ACHN (cell line): ENCODE measurements at regions not wholly inside any gene's neighbourhood (a gene's known extent, or its start where the extent isn't known, plus 50 kb on each side); places are given as distances from the start of the nearest gene placed in this dataset.

Source experiments
- DNase-seq: peaks from one replicate; pipeline ENCODE4 v3.0.0-alpha.2; 2015
- in situ Hi-C: cut with HindIII; loops from 2 replicates; pipeline ENCODE4 v1.10.0; 2017; ENCODE audit warnings: low sequenced_read_pairs, low pct_ligation_motif_present, low pct_unique_long_range_greater_than_20kb

DNA sequence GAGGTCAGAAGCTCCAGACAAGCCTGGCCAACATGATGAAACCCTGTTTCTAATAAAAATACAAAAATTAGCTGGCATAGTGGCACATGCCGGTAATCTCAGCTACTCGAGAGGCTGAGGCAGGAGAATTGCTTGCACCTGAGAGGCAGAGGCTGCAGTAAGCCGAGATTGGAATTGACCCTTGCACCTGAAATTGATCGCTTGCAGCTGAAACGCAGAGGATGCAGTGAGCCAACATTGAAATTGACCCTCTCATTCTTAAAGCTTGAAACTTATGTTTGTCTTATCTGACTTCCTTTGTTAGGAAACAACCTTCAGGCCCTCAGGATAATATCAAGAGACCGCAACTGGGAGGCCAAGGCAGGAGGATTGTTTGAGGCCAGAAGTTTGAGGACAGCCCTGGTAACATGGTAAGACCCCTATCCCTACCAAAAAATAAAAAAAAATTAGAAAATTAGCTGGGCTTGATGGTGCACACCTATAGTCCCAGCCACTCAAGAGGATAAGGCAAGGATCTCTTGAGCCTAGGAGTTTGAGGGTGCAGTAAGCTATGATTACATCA is 376.6 kb upstream of the XYLT1 start:
- in situ Hi-C loops = no loop called here
- DNase-seq = no peak

DNA sequence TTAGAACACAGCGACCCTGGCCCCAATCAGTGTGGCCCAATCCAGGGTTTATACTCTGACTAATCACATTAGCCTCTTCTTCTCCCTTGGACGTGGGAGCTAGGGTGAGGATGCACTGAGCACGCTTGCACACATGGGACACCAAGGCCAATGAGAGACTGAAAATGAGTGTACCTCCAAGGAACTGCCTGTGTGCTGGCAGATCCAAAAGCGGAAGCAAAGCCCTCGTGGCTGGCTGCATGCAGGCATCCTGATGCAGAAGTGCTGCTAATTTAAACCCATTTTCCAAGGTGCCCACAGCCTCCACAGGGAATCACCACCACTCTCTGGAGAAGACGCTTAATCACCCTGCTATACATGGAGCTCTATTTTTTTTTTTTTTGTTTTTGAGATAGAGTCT is 375.3 kb upstream of the XYLT1 start:
- in situ Hi-C loops = no loop called here

DNA sequence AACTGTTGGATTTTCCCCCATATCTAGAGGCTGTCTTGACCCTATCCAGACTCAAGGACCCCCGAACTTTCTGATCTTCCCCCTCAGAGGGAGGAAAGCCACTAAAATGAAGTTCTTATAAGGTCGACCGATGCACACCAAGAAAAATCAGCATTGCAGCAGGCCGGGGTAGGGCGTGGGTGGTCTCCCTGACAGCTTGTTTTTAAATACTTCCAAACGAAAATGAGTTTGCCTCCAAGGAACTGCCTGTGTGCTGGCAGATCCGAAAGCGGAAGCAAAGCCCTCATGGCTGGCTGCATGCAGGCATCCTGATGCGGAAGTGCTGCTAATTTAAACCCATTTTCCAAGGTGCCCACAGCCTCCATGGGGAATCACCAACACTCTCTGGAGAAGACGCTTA is 374.3 kb upstream of the XYLT1 start:
- in situ Hi-C loops = no loop called here
- no peak for DNase-seq

More for the DNA sequence above, 375.3 kb upstream of the XYLT1 start:
- DNase-seq = no peak

DNA sequence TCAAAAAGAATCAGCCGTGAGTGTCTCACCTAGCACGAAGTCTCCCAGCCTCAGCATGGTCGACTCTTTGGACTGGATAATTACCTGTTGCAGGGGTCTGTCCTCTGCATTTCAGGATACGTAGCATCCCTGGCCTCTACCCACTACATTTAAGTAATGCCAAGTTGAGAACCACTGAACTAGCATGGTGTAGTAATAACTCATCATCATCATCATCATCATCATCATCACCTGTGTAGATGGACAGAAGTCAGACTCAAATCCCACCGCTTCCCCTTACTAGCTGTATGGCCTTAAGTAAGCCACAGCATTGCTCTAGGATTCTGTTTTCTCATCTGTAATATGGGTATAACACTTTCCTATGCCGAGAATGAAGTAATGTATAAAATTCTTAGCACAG is 373.1 kb upstream of the XYLT1 start:
- DNase-seq = no peak
- in situ Hi-C loops = no loop called here

DNA sequence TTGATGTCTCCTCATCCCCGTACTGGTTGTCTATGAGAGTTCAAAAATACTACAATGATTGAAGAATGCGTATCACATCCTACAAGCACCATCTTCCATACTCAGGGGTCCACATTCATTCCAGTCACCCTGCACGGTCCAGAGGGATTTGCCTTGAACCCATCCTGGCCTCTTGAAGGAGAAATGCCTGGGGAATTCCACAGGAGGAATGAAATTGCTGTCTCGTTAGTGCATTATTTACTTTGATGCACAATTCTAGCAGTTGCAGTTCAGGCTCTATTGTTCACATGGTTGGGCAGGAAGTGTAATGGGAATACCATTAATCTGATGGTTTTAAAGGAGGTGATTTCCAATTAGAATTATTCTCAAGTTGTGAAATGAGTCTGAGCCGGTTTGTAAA is 369.1 kb upstream of the XYLT1 start:
- in situ Hi-C loops = no loop called here

DNA sequence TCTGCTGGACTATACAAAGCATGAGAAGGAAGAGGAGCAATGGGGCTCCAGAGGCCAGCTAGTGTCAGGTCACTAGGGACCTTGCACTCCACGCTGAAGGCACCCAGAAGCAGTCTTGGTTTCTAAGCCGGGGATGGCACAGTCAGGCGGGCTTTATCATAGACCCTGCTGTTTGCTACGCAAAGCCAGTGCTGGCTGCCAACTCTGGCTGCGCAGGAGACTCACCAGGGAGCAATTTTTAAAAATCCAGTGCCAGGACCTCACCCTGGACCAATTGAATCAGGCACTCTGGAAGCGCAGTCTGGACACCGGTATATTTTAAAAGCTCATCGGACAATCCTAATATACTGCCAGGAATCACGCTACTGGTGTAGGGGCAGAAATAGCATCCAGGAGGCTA is 368.5 kb upstream of the XYLT1 start:
- DNase-seq = no peak
- in situ Hi-C loops = no loop called here

More for the DNA sequence above, 369.1 kb upstream of the XYLT1 start:
- no peak for DNase-seq

DNA sequence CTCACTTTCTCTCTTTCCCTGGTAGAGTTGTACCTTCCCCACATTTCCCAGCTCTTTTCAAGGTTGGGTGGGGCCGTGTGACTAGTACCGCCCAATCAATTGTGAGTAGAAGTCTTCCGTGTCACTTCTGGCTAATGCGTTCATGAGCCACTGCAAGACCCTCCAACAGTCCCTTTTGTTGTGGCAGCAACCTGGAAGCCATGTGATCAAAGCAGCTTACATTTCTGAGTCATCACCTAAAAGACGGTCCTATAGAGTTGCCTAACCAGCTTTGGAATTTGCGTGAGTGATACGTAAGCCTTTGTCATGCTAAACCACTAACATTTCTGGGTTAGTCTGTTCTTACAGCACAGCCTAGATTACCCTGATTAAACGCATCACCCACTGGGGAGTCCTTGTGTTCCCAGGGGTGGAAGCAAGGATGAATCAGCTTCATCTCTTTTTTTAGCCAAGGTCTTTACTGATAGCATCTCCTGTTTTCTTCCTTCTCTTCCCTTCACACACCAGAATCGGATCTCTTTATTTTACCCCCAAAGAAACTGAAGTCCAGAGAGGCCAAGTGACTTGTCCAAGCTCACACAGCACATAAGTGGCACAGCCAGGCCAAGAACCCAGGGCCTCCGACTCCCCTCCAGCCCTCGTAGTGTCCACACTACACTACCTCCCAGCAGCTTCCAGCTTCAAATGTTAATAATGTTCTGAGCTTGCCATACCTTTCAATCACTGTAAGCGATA is 366.3 kb upstream of the XYLT1 start:
- no peak for DNase-seq
- in situ Hi-C loops = no loop called here

DNA sequence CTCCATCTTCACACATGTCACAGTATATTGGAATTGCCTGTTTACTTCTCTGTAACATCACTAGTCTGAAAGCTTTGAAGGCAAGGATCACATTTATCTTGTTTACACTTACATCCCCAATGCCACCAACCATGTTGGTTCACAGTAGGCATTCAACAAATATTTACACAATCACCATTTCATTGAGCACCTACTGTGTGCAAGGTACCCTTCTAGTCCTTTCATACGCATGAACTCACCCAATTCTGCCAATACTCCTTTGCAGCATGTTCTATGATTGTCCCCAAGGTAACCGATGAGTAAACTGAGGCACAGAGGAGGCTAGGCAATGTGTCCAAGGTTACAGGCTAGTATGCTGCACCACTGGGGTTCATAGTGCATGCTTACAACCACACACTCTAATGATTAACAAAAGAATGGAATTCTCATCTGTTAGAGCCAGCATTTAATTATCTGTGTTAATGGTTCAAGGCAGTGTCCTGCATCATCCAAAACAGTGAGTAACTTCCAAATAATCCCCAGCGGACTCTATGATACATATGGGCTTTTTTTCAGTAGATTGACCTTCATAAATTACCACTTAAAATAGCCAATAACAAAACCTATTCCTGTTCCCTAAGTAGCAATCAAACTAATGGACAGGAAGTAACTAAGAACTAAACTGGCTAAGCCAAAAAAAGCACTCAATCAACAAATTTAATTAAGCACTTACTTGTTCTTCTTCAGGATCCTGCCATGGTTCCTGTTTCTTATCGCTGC is 364.5 kb upstream of the XYLT1 start:
- in situ Hi-C loops = no loop called here
- no peak for DNase-seq

DNA sequence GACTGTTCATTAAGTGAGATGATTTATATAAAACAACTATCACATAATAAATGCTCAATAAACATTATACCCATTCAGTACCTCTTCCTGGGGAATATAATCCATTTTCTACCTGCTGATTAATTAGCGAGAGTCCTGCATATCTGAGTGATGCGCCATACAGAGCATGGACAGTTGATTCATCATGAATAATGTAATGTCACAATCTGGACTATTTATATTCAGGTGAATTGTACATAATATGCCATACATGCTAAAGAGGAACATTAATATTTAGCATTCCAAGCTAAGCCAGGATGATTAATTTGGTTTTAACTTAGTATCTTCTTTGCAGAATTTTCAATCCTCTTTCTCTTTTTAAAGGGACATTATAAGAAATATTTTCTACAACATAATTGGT is 362.0 kb upstream of the XYLT1 start:
- in situ Hi-C loops = no loop called here
- no peak for DNase-seq

DNA sequence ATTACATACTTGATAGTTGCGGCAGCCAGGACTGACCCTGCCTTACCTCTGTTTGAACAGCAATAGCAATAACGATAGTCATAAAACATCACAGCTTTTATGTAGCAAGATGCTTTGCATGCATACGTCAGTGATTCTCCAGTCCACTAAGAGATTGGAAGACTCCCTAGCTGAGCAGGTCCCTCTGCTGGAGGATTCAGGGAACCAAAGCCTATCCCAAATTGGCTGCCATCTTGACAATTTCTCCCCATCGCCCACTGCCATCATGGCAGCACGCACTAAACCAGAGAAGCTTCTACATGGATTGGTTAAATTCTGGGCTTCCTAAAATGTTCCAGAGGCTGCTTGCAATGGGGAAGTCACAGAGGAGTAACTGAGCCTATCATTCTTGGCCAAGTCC is 360.6 kb upstream of the XYLT1 start:
- in situ Hi-C loops = no loop called here
- no peak for DNase-seq

DNA sequence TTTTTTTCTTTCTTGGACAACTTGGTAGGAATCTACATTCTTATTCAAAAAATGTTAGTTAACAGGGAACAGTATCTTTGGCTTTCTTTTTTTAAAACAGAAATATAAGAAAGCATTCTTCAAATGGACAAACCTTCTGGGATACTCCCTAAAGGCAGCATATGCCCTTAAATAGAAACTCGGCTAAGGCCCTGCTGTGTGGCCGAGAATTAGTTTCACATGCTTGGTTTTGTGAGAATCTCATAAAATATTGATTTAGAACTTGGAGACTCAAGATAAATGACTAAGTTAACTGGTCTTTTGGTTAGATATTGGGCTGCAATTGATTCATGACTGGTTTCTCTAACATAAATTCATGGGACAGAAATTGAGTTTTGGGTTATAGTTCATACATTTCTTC is 359.9 kb upstream of the XYLT1 start:
- in situ Hi-C loops = no loop called here

DNA sequence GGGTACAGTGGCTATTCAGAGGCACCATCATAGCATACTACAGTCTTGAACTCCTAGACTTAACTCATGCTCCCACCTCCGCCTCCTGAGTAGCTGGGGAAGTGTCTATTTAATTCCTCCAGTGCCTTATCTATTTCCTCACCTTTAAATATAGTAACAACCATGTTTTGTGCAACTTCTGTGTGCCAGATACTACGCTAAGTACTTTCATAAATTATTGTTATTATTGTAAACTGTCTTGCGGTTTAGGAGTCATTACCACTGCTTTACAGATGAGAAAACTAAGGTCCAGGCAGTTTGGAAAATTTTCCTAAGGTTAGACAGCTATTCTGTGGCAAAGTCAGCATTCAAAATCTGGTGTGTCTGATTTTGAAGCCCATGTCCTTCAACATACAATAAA is 359.1 kb upstream of the XYLT1 start:
- no peak for DNase-seq
- in situ Hi-C loops = no loop called here

More for the DNA sequence above, 359.9 kb upstream of the XYLT1 start:
- DNase-seq = no peak

DNA sequence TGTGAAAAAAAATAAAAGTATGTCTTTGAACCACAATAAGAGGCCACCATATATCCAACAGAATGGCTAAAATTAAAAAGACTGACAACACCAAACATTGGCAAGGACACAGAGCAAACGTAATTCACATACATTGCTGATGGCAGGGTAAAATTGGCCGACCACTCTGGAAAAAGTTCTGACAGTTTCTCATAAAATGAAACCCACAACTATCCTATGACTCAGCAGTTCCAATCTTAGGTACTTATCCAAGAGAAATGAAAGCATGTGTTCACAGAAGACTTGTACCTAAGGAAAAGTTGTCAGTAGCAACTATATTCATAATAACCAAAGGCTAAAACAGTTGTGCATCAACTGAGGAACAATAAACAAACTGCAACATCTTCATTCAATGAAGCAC is 357.3 kb upstream of the XYLT1 start:
- in situ Hi-C loops = no loop called here
- no peak for DNase-seq

DNA sequence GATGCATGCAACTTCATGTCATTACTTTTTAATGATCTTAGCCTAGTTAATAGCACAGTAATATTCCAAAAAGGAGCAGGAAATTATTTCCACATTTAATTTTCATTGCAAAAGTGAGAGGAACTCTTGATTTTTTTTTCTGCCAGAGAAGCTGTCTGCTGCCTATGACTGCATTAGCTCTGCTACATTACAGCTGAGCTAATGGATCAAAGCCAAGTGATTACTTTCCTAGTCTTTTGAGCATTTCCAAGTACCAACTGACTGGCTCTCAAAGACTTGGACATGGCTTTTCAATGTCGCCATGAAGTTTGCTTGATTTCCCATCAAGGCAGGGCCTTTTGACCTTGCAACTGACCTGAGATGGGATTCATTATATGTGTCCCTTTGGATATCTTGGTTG is 356.6 kb upstream of the XYLT1 start:
- no peak for DNase-seq
- in situ Hi-C loops = no loop called here

DNA sequence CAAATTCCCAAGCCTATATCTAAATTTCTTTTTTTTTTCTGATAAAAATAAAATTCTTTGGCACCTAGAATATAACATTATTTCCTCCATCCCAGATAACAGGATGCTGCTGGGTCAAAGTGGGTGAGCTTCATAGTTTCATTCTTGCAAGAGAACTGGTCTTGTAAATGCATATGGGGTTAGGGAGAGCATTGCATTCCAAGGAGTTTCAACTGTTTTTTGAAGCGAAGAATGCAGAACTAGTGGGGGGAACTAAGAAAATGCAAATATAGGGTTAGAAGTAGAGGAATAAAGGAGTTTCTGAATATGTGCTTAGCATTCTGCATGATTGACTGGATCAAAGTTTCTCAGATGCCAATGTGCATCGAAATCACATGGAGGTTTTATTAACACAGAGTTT is 347.2 kb upstream of the XYLT1 start:
- in situ Hi-C loops = no loop called here
- DNase-seq = no peak

DNA sequence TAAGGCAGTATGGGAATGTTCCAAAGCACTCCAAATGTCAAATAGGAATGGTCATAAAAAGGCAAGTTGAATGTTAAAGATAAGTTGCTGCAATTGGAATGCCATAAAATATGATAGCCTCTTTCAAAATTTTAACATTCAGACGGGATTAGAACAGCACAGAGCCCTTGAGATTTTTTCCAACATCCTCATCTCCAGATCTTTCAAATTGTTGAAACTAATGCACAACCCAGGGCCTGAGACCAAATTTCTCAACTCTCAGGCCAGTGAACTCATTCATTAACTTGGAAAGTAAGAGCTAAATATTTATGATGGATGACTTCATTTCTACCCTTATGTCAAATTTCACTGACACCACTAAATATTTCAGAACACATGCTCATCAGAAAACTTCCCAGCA is 346.5 kb upstream of the XYLT1 start:
- in situ Hi-C loops = no loop called here

DNA sequence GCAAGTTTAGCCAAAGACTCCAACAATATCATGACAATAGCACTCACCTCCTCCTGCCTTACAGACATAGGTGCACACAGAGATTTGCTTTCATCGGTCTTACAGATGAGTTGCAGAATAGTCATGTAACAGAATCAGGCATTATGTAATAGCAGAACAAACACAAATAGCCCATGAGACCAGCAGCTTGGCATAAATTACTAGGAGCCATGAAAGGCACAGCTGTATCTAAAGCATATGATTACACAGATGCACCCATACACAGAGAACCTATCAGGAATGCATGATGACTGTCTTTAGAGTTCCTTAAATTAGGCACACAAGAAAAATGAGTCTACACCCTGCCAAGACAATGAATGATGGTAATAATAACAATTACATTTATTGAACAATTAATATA is 342.0 kb upstream of the XYLT1 start:
- in situ Hi-C loops = no loop called here
- no peak for DNase-seq

More for the DNA sequence above, 346.5 kb upstream of the XYLT1 start:
- DNase-seq = no peak

DNA sequence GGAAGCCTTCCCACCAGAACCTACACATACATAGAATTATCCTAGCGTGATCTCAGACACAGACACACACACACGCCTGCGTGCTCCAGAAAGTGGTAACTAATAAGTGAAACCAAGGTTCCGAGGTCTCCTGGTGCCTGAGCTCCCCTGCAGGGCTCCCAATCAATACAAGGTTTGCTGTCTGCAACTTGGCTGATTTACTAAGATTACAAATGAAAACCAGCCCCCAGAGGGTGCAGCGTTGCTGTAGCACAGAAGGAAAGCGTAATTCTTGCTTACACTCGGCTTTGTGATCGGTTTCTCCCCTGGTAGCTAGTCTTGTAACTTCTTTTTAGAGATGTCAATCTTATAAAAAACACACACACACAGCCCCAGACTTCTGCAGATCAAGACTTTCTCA is 334.1 kb upstream of the XYLT1 start:
- DNase-seq = no peak
- in situ Hi-C loops = no loop called here

DNA sequence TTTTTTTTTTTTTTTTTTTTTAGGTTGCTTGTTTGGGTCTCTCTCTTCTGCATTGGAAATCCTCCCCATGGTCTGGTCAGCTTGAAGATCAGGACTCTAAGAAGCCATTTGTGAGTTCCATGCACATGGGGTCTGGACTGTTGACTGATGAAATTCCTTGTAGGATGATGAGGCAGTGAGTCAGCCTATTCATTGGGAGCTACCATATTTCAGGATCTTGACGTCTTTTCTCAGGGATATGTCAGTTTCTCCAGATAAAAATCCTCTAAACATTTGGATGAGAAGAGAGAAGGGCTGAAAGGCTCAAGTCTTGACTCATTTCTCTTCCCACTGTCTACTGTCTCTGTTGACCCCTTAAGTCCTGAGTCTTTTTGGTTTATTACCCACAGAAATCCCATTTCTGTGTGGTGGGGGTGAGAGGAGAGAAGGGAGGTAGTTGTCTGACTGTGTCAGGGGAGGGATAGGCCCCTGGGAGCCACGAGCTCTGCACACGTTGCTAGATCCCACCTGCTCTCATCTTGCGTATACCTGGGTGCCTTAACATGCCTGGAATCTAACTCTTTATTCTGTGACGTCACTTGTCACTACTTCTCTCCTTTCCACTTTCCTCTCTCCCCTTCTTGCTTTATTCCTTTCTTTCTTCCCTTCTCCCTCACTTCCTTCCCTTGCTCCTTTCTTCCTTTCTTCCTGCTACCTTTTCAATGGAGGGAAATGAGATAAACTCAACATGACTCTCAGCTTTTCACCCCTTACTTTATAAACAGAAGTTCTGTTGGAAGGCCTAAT is 333.1 kb upstream of the XYLT1 start:
- no peak for DNase-seq

More for the DNA sequence above, 333.1 kb upstream of the XYLT1 start:
- in situ Hi-C loops = no loop called here
